Stromal cell of bone marrow (primary cell): ENCODE measurements at regions not wholly inside any gene's neighbourhood (a gene's known extent, or its start where the extent isn't known, plus 50 kb on each side); places are given as distances from the start of the nearest gene placed in this dataset.

Experiments
- DNase-seq: peaks from one replicate; pipeline ENCODE4 v3.0.0-alpha.2; 2012; ENCODE audit warnings: low read depth

DNA sequence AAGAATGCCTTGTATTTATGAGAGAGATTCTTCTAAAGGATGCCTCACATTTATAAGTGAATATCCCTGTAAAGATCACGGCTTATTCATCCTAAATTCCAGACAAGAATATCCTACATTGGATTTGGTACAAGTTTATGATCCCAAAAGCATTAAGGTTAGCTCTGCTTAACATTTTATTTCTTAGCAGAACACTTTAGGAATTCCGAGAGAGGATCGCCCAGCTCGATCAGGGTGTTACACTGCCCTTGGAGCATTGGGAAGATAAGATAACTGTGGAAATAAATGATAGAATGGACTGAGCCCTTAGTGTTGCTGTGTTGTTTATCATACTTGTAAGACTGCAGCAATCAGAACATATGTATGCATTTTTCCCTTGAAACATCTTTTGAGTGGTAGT is 223.0 kb upstream of the CDIN1 start:
- DNase-seq = no peak

DNA sequence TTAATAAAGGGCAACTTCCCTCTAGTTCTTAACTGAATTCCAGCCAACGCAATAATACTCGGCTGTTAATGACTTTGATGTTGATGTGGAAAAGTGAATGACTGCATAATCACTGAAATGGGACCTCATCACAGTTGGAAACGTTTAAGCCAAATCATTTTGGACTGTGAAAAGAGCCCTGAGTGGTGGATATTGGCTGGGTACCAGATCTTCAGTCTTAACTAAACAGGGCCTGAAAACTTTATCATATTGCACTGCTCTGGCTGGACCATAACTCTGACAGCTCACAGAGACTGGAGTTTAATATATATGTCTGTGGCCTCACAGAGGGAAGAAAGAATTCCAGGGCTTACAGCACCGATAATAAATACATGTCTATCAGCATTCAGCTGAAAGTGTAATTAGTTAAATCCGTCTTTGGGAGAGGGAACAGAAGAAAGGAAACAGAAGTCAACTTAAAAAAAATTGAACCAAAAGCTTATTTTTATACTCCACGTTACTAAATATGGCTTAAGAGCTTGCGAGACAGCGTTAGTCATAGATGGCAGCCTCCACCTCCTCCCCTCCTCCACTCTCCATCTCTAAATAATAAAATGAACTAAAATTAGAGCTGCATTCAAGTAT is 222.3 kb upstream of the CDIN1 start:
- DNase-seq = peak; percentile 69

DNA sequence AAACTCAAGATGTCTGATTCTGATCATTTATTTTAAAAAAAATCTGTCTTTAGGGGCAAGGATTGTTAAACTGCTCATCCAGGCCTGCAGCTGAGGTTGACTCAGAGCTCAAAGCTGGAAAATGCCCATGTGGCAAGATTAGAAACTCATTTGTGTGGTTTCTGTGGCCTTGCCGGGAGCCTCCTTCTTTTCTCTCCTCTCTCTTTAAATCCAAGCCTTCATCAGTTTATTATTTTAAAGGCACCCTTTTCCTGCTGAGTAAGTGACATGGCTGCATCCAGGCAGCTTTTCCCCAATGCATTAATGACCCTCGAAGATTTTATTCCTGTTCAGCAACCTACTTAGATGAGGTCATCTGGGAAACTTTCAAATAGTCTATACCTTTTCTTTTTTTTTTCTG is 221.3 kb upstream of the CDIN1 start:
- peak; percentile 84 for DNase-seq

DNA sequence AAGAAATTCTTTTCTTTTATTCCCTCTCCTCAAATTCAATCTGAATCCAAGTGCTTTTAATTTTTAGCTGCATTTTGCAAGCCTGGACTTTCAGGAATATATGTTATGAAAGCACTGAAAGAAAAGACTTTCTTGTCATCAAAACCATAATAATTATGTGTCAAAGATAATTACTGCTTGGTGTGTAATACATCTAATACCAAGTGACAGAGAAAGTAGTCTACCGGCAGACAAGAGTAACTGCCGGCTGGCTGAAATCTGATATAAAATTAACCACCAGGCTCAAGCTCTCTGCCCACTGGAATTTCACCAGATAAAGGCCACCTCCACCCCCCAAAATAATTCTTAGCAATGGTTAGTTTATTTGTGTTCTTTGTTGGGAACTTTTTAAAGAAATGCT is 220.9 kb upstream of the CDIN1 start:
- DNase-seq = no peak

GRCh38 chr15:36359286-36359685 is 220.1 kb upstream of the CDIN1 start:
- DNase-seq = no peak

- no peak for DNase-seq
Observed at GRCh38 chr15:36361351-36361870, 218.0 kb upstream of the CDIN1 start.

DNA sequence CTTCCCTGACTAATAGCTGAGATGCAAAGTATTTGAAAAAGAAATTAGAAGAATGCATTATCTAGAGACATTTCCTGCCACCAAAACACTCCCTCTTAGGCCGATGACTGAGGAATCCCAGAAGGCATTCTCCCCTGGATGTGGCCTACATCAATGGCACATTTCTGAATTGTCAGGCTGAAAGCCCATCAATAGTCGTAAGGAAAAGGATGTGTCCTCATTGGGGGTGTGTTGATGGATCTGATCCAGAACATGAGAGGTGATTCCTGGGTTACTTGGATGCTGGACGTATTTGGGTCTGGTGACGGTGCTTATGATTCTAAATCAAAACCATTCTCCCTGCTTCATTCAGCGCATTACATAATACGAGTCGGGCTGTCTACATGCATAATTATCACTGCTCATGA is 216.9 kb upstream of the CDIN1 start:
- DNase-seq = no peak

GRCh38 chr15:36363335-36363734 is 216.1 kb upstream of the CDIN1 start:
- no peak for DNase-seq

- DNase-seq = no peak
Observed at GRCh38 chr15:36364377-36364776, 215.0 kb upstream of the CDIN1 start.

DNA sequence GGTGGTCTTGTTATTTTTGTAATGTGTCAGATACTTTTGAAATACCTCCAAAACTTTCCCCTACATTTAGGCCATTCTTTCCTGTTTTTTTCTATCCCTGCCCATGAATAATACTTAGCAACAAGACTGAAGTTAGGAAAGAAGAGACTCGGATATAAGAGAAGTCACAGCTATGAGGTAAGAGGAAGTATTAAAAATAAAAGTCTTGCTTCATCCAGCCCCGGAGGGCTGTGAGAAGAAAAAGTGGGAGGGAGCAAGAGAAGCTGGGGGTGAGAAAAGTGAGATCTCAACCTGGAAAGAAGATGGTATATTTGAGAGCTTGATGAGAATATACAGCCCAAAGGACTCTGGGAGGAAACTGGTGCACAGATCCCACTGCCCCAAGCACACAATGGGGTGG is 213.5 kb upstream of the CDIN1 start:
- DNase-seq = no peak

- no peak for DNase-seq
Observed at GRCh38 chr15:36370051-36370730, 209.2 kb upstream of the CDIN1 start.

GRCh38 chr15:36370731-36371112 is 208.7 kb upstream of the CDIN1 start:
- no peak for DNase-seq

DNA sequence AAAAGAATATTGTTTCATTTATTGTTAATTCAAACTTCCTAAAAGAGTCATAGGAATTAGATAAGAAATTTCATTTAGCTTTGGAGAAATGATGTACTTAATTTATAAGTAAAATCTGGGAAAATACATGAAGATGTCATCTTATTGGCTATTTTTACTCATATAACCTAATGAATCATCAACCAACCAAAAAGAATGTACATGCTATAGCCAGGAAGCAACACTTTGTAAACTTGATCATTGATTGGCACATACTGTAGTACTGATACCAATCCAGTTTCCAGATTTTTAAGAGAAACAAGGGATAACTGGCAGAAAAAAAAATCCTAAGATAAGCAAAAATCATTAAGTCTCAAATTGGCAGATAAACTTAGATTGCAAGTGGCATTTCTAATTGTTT is 207.9 kb upstream of the CDIN1 start:
- DNase-seq = no peak

GRCh38 chr15:36372968-36373367 is 206.5 kb upstream of the CDIN1 start:
- DNase-seq = no peak

DNA sequence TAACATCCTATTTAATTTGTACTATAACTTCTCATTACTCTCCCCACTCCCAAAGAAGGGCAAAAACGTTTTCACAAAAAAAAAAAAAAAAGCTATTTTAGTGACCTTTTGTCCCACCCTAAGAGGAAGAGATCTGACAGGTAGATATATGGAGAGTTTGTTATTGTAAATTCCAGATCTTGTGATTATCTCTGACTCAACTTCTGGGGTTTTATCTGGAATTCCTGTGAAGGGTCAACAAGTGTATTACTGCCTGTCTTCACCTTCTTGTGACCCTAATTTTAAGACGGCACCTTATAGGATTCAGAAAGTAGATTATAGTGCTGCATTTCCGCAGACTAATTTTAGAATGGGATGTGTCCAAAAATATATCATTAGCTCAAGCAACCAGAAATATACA is 205.9 kb upstream of the CDIN1 start:
- no peak for DNase-seq

- no peak for DNase-seq
Observed at GRCh38 chr15:36389107-36389506, 190.3 kb upstream of the CDIN1 start.

GRCh38 chr15:36390491-36390890 is 188.9 kb upstream of the CDIN1 start:
- DNase-seq = no peak

- DNase-seq = no peak
Observed at GRCh38 chr15:36392676-36393266, 186.7 kb upstream of the CDIN1 start.

- no peak for DNase-seq
Observed at GRCh38 chr15:36398212-36398611, 181.2 kb upstream of the CDIN1 start.

- no peak for DNase-seq
Observed at GRCh38 chr15:36399276-36399675, 180.2 kb upstream of the CDIN1 start.

- no peak for DNase-seq
Observed at GRCh38 chr15:36400936-36401585, 178.4 kb upstream of the CDIN1 start.

- peak; percentile 21 for DNase-seq
Observed at GRCh38 chr15:36401586-36401966, 177.8 kb upstream of the CDIN1 start.

DNA sequence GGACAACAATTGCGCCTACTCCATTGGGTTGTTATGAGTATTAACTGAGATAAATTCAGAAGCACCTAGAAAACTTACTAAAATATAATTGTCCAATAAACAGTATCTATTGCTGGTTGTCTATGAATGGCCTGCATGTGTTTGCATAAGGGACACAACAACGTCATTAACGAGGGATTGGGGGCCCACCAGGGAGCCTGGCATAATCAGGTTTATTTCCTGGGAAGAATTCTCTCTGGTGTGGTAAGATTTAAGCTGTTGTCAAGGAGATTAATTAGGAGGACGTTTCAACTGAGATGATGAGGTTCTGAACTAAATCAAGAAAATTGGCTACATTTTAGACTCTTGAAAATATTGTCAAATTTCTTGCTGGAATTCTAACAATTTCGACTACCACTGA is 176.1 kb upstream of the CDIN1 start:
- DNase-seq = no peak
